Panc1 (cell line): ENCODE measurements at regions not wholly inside any gene's neighbourhood (a gene's known extent, or its start where the extent isn't known, plus 50 kb on each side); places are given as distances from the start of the nearest gene placed in this dataset.

Experiments
- ATAC-seq: fragments of 200-7000 bp; cut with Tn5 transposase; 2 replicates; pipeline ENCODE4 v1.9.1; 2020; ENCODE audit warnings: mild to moderate bottlenecking, moderate library complexity
- BruUV-seq: library from RNA; stranded (reverse); fragments of 400-500 nt; replicated peaks from 2 replicates; lab custom pipeline; 2021; lab: Mats Ljungman, UMichigan
- CTCF ChIA-PET: fragments of 300-600 bp; sonication (Branson Sonifier 250); formaldehyde crosslinking; loops from one replicate; lab custom pipeline; 2022; ENCODE audit warnings: antibody characterized with exemption; lab: Charles Lee
- POLR2A ChIA-PET: fragments of 300-600 bp; sonication (Branson Sonifier 250); formaldehyde crosslinking; loops from one replicate; lab custom pipeline; 2022; ENCODE audit warnings: antibody characterized with exemption; lab: Charles Lee
- DNase-seq: peaks from one replicate; pipeline ENCODE4 v3.0.0-alpha.2; 2010; ENCODE audit warnings: low read depth, low spot score
- H3K27ac ChIP-seq: 2 replicates; pipeline ENCODE4 v1.5.1; 2011; ENCODE audit warnings: mild to moderate bottlenecking, low read length, inconsistent platforms
- H3K27me3 ChIP-seq: fragments of 200-500 bp; sonication (Bioruptor generic); 2 replicates; pipeline ENCODE4 v1.6.0; 2014; ENCODE audit warnings: low read length, inconsistent platforms; ENCODE audit not compliant: control insufficient read depth, insufficient read depth
- H3K36me3 ChIP-seq: fragments of 200-500 bp; sonication (Bioruptor generic); 2 replicates; pipeline ENCODE4 v1.5.1; 2014; ENCODE audit warnings: inconsistent platforms, mild to moderate bottlenecking, low read length, moderate library complexity; ENCODE audit not compliant: control insufficient read depth, insufficient read depth
- H3K4me1 ChIP-seq: 2 replicates; pipeline ENCODE4 v1.5.1; 2011; ENCODE audit warnings: inconsistent platforms, mild to moderate bottlenecking, low read length, moderate library complexity; ENCODE audit not compliant: control insufficient read depth, insufficient read depth
- H3K4me3 ChIP-seq, 2 experiments: 2 replicates each; pipeline ENCODE4 v1.5.1; 2011 to 2012; ENCODE audit warnings: low read depth in 2 of 2, low read length in 2 of 2, mild to moderate bottlenecking in 2 of 2, inconsistent platforms in 1 of 2, moderate library complexity in 1 of 2
- H3K9me3 ChIP-seq: fragments of 200-500 bp; sonication (Bioruptor generic); 2 replicates; pipeline ENCODE4 v1.5.1; 2014; ENCODE audit warnings: low read depth, mild to moderate bottlenecking, inconsistent platforms, low read length, moderate library complexity; ENCODE audit not compliant: control insufficient read depth, insufficient read depth
- CTCF ChIP-seq: fragments of 450-650 bp; IDR thresholded peaks from 2 replicates; pipeline ENCODE4 v1.5.1; 2017; ENCODE audit warnings: mild to moderate bottlenecking
- POLR2AphosphoS5 ChIP-seq: IDR thresholded peaks from 2 replicates; pipeline ENCODE4 v1.6.1; 2012; ENCODE audit warnings: mild to moderate bottlenecking, low read depth, low read length, moderate library complexity
- SIN3A ChIP-seq: IDR thresholded peaks from 2 replicates; pipeline ENCODE4 v1.6.1; 2012; ENCODE audit warnings: low read depth, mild to moderate bottlenecking, low read length, moderate library complexity, borderline replicate concordance; ENCODE audit not compliant: insufficient read depth
- TCF7L2 ChIP-seq: IDR thresholded peaks from 2 replicates; pipeline ENCODE4 v1.6.1; 2011; ENCODE audit warnings: mild to moderate bottlenecking, low read depth, low read length, inconsistent platforms
- in situ Hi-C: cut with HindIII; loops from 2 replicates; pipeline ENCODE4 v1.10.0; 2016; ENCODE audit warnings: low sequenced_read_pairs, low pct_unique_long_range_greater_than_20kb
- intact Hi-C: fragments of 100-400 bp; cut with micrococcal nuclease; formaldehyde crosslinking; loops from one replicate; pipeline ENCODE4 v1.10.0; 2022; ENCODE audit not compliant: unreplicated experiment
- TF ChIP-seq, protein P1 (sequence below), 2 experiments: IDR thresholded peaks; 2 replicates each; pipeline ENCODE4 v1.6.1; 2011 to 2012; ENCODE audit warnings: low read depth in 2 of 2, control low read depth in 1 of 2, low read length in 1 of 2, mild to moderate bottlenecking in 1 of 2, moderate library complexity in 1 of 2; ENCODE audit not compliant: insufficient read depth in 1 of 2

GRCh38 chr10:131444286-131444685, 132.8 kb upstream of the TCERG1L start:
- Histone ChIP-seq H3K4me3 (no peak overlapping the region), H3K9me3 (no peaks in the 10 kb centered on the region), H3K36me3 (no peaks in the 10 kb centered on the region), H3K4me1 (no peaks in the 10 kb centered on the region), H3K27ac (no peak overlapping the region), H3K27me3 (peaks cover 26% of the 10 kb centered on the region)
- CTCF ChIA-PET: no interaction called here
- in situ Hi-C loops: no loop called here
- no peak for DNase-seq
- TF ChIP-seq SIN3A (no peak), TCF7L2 (no peak), POLR2AphosphoS5 (no peak), CTCF (no peak)
- TF ChIP-seq, protein P1, sequence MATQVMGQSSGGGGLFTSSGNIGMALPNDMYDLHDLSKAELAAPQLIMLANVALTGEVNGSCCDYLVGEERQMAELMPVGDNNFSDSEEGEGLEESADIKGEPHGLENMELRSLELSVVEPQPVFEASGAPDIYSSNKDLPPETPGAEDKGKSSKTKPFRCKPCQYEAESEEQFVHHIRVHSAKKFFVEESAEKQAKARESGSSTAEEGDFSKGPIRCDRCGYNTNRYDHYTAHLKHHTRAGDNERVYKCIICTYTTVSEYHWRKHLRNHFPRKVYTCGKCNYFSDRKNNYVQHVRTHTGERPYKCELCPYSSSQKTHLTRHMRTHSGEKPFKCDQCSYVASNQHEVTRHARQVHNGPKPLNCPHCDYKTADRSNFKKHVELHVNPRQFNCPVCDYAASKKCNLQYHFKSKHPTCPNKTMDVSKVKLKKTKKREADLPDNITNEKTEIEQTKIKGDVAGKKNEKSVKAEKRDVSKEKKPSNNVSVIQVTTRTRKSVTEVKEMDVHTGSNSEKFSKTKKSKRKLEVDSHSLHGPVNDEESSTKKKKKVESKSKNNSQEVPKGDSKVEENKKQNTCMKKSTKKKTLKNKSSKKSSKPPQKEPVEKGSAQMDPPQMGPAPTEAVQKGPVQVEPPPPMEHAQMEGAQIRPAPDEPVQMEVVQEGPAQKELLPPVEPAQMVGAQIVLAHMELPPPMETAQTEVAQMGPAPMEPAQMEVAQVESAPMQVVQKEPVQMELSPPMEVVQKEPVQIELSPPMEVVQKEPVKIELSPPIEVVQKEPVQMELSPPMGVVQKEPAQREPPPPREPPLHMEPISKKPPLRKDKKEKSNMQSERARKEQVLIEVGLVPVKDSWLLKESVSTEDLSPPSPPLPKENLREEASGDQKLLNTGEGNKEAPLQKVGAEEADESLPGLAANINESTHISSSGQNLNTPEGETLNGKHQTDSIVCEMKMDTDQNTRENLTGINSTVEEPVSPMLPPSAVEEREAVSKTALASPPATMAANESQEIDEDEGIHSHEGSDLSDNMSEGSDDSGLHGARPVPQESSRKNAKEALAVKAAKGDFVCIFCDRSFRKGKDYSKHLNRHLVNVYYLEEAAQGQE (IDR thresholded peaks at IDR 0.05; ENCODE audit: insufficient read depth in 1 of 2, low read depth in 2 of 2, low read length in 1 of 2): no peak
- BruUV-seq: no TSS peak
- intact Hi-C loops: no loop called here
- POLR2A ChIA-PET: no interaction called here
- ATAC-seq: no peak

- ATAC-seq (no peak), DNase-seq (no peak)
- intact Hi-C loops: no loop called here
- Histone ChIP-seq H3K4me1 (no peaks in the 10 kb centered on the region), H3K4me3 (no peak overlapping the region), H3K27ac (no peak overlapping the region), H3K9me3 (no peaks in the 10 kb centered on the region), H3K27me3 (peaks cover 20% of the 10 kb centered on the region), H3K36me3 (no peaks in the 10 kb centered on the region)
- ChIA-PET CTCF (no interaction called here), POLR2A (no interaction called here)
- no TSS peak for BruUV-seq
- TF ChIP-seq, protein P1 (IDR thresholded peaks at IDR 0.05; ENCODE audit: insufficient read depth in 1 of 2, low read depth in 2 of 2, low read length in 1 of 2): no peak
- TF ChIP-seq CTCF: no peak
- in situ Hi-C loops: no loop called here
Measured at GRCh38 chr10:131444862-131445461, 133.4 kb upstream of the TCERG1L start.
